ENCODE measurements at regions not wholly inside any gene's neighbourhood (a gene's known extent, or its start where the extent isn't known, plus 50 kb on each side); places are given as distances from the start of the nearest gene placed in this dataset.
"Not testable (repeated sequence)": the region's sequence is repeated elsewhere in the genome, so short reads cannot be mapped to it uniquely, and the experiment has no call there.

- H3K4me1 Mint-ChIP-seq (ENCODE audit: low read depth in 2 of 2) = peaks cover 3 to 7% of the 10 kb centered on the region in 2 donors
- no peak overlapping the region for H3K27ac Mint-ChIP-seq
- no peak overlapping the region for H3K4me3 Mint-ChIP-seq
- H3K36me3 Mint-ChIP-seq (ENCODE audit: insufficient read depth) = no peaks in the 10 kb centered on the region
- ATAC-seq (replicated peaks) = no peak
- H3K27me3 Mint-ChIP-seq = no peaks in the 10 kb centered on the region
- H3K9me3 Mint-ChIP-seq = peaks cover 2 to 14% of the 10 kb centered on the region in 2 donors
- DNase-seq = no peak
Measured at GRCh38 chr13:50379584-50379983, 364.3 kb downstream of the KCNRG start.

- DNase-seq (no peak), ATAC-seq (replicated peaks) (no peak)
- Mint-ChIP-seq H3K27ac (no peak overlapping the region), H3K27me3 (no peaks in the 10 kb centered on the region), H3K36me3 (ENCODE audit: insufficient read depth) (no peaks in the 10 kb centered on the region), H3K4me3 (no peak overlapping the region), H3K9me3 (peaks cover 2 to 14% of the 10 kb centered on the region in 2 donors), H3K4me1 (ENCODE audit: low read depth in 2 of 2) (peaks cover 10 to 16% of the 10 kb centered on the region in 2 donors)
Measured at GRCh38 chr13:50380905-50381304, 365.7 kb downstream of the KCNRG start.

GRCh38 chr13:50382511-50382910 is 367.3 kb downstream of the KCNRG start:
- Mint-ChIP-seq H3K4me1 (ENCODE audit: low read depth in 2 of 2) (peaks cover 15 to 23% of the 10 kb centered on the region in 2 donors), H3K9me3 (peaks cover 2 to 14% of the 10 kb centered on the region in 2 donors), H3K4me3 (no peak overlapping the region), H3K36me3 (ENCODE audit: insufficient read depth) (no peaks in the 10 kb centered on the region), H3K27me3 (no peaks in the 10 kb centered on the region), H3K27ac (peak overlapping the region in 1 of 2 donors; percentile 30)
- ATAC-seq (replicated peaks) = no peak
- DNase-seq = no peak

DNA sequence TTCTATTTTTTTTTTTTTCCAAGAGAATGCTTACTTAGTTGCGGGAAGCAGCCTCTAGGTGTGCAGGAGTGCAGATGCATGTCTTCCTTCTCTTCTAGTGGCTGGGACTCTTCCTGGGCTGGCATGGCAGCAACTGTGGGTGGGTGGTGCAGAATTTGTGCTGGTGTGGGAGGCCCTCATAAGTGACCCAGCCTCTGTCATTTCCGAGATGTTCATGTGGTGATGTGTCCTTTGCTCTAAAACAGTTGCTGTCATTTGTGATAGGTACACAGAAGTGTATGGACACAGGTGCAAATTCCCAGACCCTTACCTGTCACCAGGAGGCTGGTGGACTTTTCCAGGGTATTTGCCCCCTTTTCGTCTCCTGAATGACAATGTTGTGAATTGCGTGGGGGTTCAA is 367.7 kb downstream of the KCNRG start:
- H3K4me1 Mint-ChIP-seq (ENCODE audit: low read depth in 2 of 2) = peaks cover 15 to 23% of the 10 kb centered on the region in 2 donors
- peak overlapping the region in 1 of 2 donors; percentile 30 for H3K27ac Mint-ChIP-seq
- ATAC-seq (replicated peaks) (no peak), DNase-seq (no peak)
- peaks cover 2 to 14% of the 10 kb centered on the region in 2 donors for H3K9me3 Mint-ChIP-seq
- H3K27me3 Mint-ChIP-seq = no peaks in the 10 kb centered on the region
- H3K36me3 Mint-ChIP-seq (ENCODE audit: insufficient read depth) = no peaks in the 10 kb centered on the region
- no peak overlapping the region for H3K4me3 Mint-ChIP-seq

DNA sequence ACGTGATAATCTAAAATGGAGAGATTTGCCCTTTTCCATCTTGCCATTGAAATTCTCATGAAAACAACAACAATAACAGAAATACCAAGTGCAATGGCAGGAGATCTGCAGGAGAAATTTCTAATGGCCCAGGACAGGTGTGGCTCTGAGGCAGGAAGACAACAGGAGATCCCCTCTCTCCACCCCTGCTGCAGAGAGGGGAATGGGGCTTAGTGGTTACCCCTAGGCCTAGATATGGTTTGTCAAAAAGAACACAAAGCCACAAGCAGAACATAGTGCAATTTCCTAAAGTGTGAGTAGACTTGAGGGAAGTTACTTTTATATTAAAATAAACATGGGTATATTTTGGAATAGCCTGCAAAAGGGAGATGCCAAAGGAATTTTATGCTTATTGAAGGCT is 369.5 kb downstream of the KCNRG start:
- H3K4me1 Mint-ChIP-seq (ENCODE audit: low read depth in 2 of 2) = peaks cover 15 to 23% of the 10 kb centered on the region in 2 donors
- no peaks in the 10 kb centered on the region for H3K27me3 Mint-ChIP-seq
- peaks cover 2 to 14% of the 10 kb centered on the region in 2 donors for H3K9me3 Mint-ChIP-seq
- DNase-seq (no peak), ATAC-seq (replicated peaks) (peak; percentile 85)
- no peaks in the 10 kb centered on the region for H3K36me3 Mint-ChIP-seq (ENCODE audit: insufficient read depth)
- H3K27ac Mint-ChIP-seq = peak overlapping the region; percentile 36 to 76
- H3K4me3 Mint-ChIP-seq = peak overlapping the region; percentile 41 to 48

DNA sequence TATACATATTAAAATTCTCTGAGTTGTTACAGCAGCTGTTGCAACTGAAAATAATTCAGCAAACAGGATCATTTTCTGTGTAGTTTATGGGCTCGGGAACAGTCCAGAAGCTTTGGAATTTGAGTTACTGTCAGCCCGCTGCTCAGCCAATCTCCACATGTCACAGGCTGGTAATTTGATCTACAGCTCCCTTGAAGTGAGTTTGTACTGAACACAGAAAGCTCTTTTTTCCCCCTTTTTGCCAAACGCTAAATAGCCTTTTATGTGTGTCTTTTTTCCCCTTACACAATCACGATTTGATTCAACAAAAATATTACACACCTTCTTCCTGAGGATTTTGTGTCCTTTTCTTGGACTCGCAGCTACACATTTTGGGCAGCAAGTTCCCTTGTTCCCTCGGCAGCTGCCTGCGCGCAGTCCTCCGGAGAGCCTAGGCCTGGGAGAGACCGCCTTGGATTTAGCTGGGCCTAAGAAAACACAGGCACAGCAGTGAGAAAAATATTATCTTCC is 371.4 kb downstream of the KCNRG start:
- no peaks in the 10 kb centered on the region for H3K9me3 Mint-ChIP-seq
- H3K4me1 Mint-ChIP-seq (ENCODE audit: low read depth in 2 of 2) = peaks cover 15 to 23% of the 10 kb centered on the region in 2 donors
- H3K36me3 Mint-ChIP-seq (ENCODE audit: insufficient read depth) = peaks cover 3% of the 10 kb centered on the region
- H3K27ac Mint-ChIP-seq = peak overlapping the region in 1 of 2 donors; percentile 42
- no peak for DNase-seq
- ATAC-seq (replicated peaks) = no peak
- H3K27me3 Mint-ChIP-seq = no peaks in the 10 kb centered on the region
- H3K4me3 Mint-ChIP-seq = peak overlapping the region in 1 of 2 donors; percentile 38

- H3K27ac Mint-ChIP-seq = no peak overlapping the region
- H3K27me3 Mint-ChIP-seq = no peaks in the 10 kb centered on the region
- peak; percentile 19 to 26 (median 25) for DNase-seq
- peaks cover 3% of the 10 kb centered on the region for H3K36me3 Mint-ChIP-seq (ENCODE audit: insufficient read depth)
- H3K9me3 Mint-ChIP-seq = no peaks in the 10 kb centered on the region
- peak overlapping the region in 1 of 2 donors; percentile 38 for H3K4me3 Mint-ChIP-seq
- peak; percentile 76 for ATAC-seq (replicated peaks)
- peaks cover 19 to 27% of the 10 kb centered on the region in 2 donors for H3K4me1 Mint-ChIP-seq (ENCODE audit: low read depth in 2 of 2)
Measured at GRCh38 chr13:50387051-50387581, 371.9 kb downstream of the KCNRG start.

DNA sequence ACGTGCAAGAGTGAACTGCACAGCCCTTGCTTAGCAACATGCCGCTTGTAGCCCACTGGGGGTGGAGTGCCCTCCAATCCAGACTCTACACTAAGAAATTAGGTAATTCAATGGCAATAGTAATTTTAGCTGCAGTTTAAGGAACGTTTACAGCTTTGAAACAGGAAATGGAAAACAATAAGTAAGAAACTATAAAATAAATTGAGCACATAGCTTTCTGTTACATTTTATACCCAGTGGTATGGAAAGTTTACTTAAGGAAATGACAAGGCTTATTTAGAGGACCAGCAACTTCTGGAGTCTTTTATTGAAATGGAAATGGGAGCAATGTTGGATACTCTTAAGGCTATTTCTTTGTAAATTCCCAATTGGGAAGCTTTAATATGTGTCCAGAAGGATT is 373.2 kb downstream of the KCNRG start:
- H3K4me1 Mint-ChIP-seq (ENCODE audit: low read depth in 2 of 2) = peaks cover 19 to 26% of the 10 kb centered on the region in 2 donors
- no peak for ATAC-seq (replicated peaks)
- H3K36me3 Mint-ChIP-seq (ENCODE audit: insufficient read depth) = peaks cover 3% of the 10 kb centered on the region
- no peaks in the 10 kb centered on the region for H3K9me3 Mint-ChIP-seq
- no peak overlapping the region for H3K4me3 Mint-ChIP-seq
- no peak overlapping the region for H3K27ac Mint-ChIP-seq
- H3K27me3 Mint-ChIP-seq = no peaks in the 10 kb centered on the region
- no peak for DNase-seq

GRCh38 chr13:50389726-50390125 is 374.5 kb downstream of the KCNRG start:
- Mint-ChIP-seq H3K36me3 (ENCODE audit: insufficient read depth) (peaks cover 3% of the 10 kb centered on the region), H3K9me3 (no peaks in the 10 kb centered on the region), H3K4me3 (no peak overlapping the region), H3K27ac (no peak overlapping the region), H3K27me3 (no peaks in the 10 kb centered on the region), H3K4me1 (ENCODE audit: low read depth in 2 of 2) (peaks cover 15 to 20% of the 10 kb centered on the region in 2 donors)
- ATAC-seq (replicated peaks) (no peak), DNase-seq (no peak)

GRCh38 chr13:50390503-50391248 is 375.4 kb downstream of the KCNRG start:
- H3K4me1 Mint-ChIP-seq (ENCODE audit: low read depth in 2 of 2) = peaks cover 9 to 12% of the 10 kb centered on the region in 2 donors
- no peak overlapping the region for H3K4me3 Mint-ChIP-seq
- H3K9me3 Mint-ChIP-seq = no peaks in the 10 kb centered on the region
- no peaks in the 10 kb centered on the region for H3K27me3 Mint-ChIP-seq
- no peak for DNase-seq
- peaks cover 3% of the 10 kb centered on the region for H3K36me3 Mint-ChIP-seq (ENCODE audit: insufficient read depth)
- H3K27ac Mint-ChIP-seq = no peak overlapping the region
- ATAC-seq (replicated peaks) = no peak

GRCh38 chr13:50392977-50393376 is 377.7 kb downstream of the KCNRG start:
- ATAC-seq (replicated peaks) = no peak
- H3K4me1 Mint-ChIP-seq (ENCODE audit: low read depth in 2 of 2) = peaks cover 4 to 5% of the 10 kb centered on the region in 2 donors
- H3K27ac Mint-ChIP-seq = no peak overlapping the region
- H3K27me3 Mint-ChIP-seq = no peaks in the 10 kb centered on the region
- no peak for DNase-seq
- H3K4me3 Mint-ChIP-seq = no peak overlapping the region
- H3K36me3 Mint-ChIP-seq (ENCODE audit: insufficient read depth) = peaks cover 3% of the 10 kb centered on the region
- no peaks in the 10 kb centered on the region for H3K9me3 Mint-ChIP-seq

DNA sequence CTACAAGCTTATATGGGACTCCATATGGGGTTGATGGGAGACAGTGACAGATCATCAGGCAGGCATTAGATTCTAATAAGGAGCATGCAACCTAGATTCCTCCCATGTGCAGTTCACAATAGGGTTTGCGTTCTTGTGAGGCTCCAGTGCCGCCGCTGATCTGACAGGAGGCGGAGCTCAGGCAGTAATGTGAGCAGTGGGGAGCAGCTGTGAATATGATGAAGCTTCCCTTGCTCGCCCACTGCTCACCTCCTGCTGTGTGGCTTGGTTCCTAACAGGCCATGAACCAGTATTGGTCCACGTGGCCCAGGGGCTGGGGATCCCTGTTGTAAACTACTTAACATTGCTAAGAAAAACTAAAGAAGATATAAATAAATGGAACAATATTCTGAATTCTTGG is 378.4 kb downstream of the KCNRG start:
- H3K4me1 Mint-ChIP-seq (ENCODE audit: low read depth in 2 of 2) = peaks cover 4 to 5% of the 10 kb centered on the region in 2 donors
- no peak overlapping the region for H3K4me3 Mint-ChIP-seq
- no peaks in the 10 kb centered on the region for H3K27me3 Mint-ChIP-seq
- ATAC-seq (replicated peaks) = no peak
- DNase-seq = no peak
- H3K9me3 Mint-ChIP-seq = no peaks in the 10 kb centered on the region
- H3K27ac Mint-ChIP-seq = no peak overlapping the region
- peaks cover 3% of the 10 kb centered on the region for H3K36me3 Mint-ChIP-seq (ENCODE audit: insufficient read depth)

- H3K9me3 Mint-ChIP-seq = no peaks in the 10 kb centered on the region
- ATAC-seq (replicated peaks) = no peak
- no peak overlapping the region for H3K27ac Mint-ChIP-seq
- peaks cover 4 to 5% of the 10 kb centered on the region in 2 donors for H3K4me1 Mint-ChIP-seq (ENCODE audit: low read depth in 2 of 2)
- H3K36me3 Mint-ChIP-seq (ENCODE audit: insufficient read depth) = peaks cover 6% of the 10 kb centered on the region
- no peak for DNase-seq
- H3K27me3 Mint-ChIP-seq = no peaks in the 10 kb centered on the region
- H3K4me3 Mint-ChIP-seq = no peak overlapping the region
Measured at GRCh38 chr13:50396001-50396400, 380.8 kb downstream of the KCNRG start.

DNA sequence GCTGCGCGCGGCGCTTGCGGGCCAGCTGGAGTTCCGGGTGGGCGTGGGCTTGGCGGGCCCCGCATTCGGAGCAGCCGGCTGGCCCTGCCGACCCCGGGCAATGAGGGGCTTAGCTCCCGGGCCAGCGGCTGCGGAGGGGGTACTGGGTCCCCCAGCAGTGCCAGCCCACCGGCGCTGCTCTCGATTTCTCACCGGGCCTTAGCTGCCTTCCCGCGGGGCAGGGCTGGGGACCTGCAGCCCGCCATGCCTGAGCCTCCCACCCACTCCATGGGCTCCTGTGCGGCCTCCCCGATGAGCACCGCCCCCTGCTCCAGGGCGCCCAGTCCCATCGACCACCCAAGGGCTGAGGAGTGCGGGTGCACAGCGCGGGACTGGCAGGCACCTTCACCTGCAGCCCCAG is 381.4 kb downstream of the KCNRG start:
- not testable (repeated sequence) for H3K4me1 Mint-ChIP-seq (ENCODE audit: low read depth in 2 of 2); H3K4me3 Mint-ChIP-seq; H3K36me3 Mint-ChIP-seq (ENCODE audit: insufficient read depth); ATAC-seq (replicated peaks); H3K9me3 Mint-ChIP-seq; H3K27ac Mint-ChIP-seq; DNase-seq; H3K27me3 Mint-ChIP-seq
